HepG2 (cell line): ENCODE measurements at regions not wholly inside any gene's neighbourhood (a gene's known extent, or its start where the extent isn't known, plus 50 kb on each side); places are given as distances from the start of the nearest gene placed in this dataset.

ENCODE experiments used
- ATAC-seq: fragments of 200-7000 bp; cut with Tn5 transposase; 3 replicates; pipeline ENCODE4 v1.9.1; 2020; ENCODE audit warnings: mild to moderate bottlenecking, moderate library complexity
- BruUV-seq: library from RNA; stranded (reverse); fragments of 400-500 nt; replicated peaks from 2 replicates; lab custom pipeline; 2021; lab: Mats Ljungman, UMichigan
- CTCF ChIA-PET: fragments of 300-600 bp; formaldehyde crosslinking; extraction: SDS; loops from one replicate; lab custom pipeline; 2021; ENCODE audit warnings: low total read pairs, inconsistent platforms, low intra/inter-chr PET ratio; lab: Yijun Ruan, JAX
- POLR2A ChIA-PET: fragments of 350-600 bp; sonication (Branson Sonifier 250); formaldehyde crosslinking; loops from one replicate; lab custom pipeline; 2020; ENCODE audit warnings: antibody characterized with exemption, inconsistent platforms; lab: Yijun Ruan, JAX
- DNase-seq: peaks from one replicate; pipeline ENCODE4 v3.0.0-alpha.2; 2015; ENCODE audit warnings: low spot score
- FAIRE-seq: peaks from 3 replicates; lab custom pipeline; 2011; peaks lifted over from hg19 to GRCh38; lab: Jason Lieb, UNC
- H2AFZ ChIP-seq: one replicate; pipeline ENCODE4 v1.6.1; 2011; ENCODE audit warnings: low read length, inconsistent platforms
- H3K27ac ChIP-seq: fragments of 300-600 bp; 3 replicates; pipeline ENCODE4 v1.8.0; 2011; ENCODE audit warnings: mixed run types, mild to moderate bottlenecking, mixed read lengths, low read length, inconsistent platforms; ENCODE audit not compliant: insufficient read depth; ENCODE audit errors: extremely low read length
- H3K27me3 ChIP-seq, 2 experiments: fragments of 200-600 bp in 1 of 2; 2 replicates in 1 of 2; 3 replicates in 1 of 2; pipeline versions ENCODE4 v1.6.0 to v1.8.0; 2011; ENCODE audit warnings: low read length in 2 of 2, mild to moderate bottlenecking in 2 of 2, moderate library complexity in 2 of 2, inconsistent platforms in 1 of 2; ENCODE audit not compliant: insufficient read depth in 2 of 2, control insufficient read depth in 1 of 2
- H3K36me3 ChIP-seq, 2 experiments: fragments of 200-600 bp in 1 of 2; replicated peaks in 1 of 2; 2 replicates in 1 of 2; 3 replicates in 1 of 2; pipeline versions ENCODE4 v1.5.1 to v1.8.0; 2011; ENCODE audit warnings: low read length in 2 of 2, inconsistent platforms in 1 of 2; ENCODE audit not compliant: insufficient read depth in 2 of 2, control insufficient read depth in 1 of 2
- H3K4me1 ChIP-seq: 2 replicates; pipeline ENCODE4 v1.5.1; 2012; ENCODE audit warnings: low read length, inconsistent platforms; ENCODE audit not compliant: insufficient read depth
- H3K4me2 ChIP-seq: 2 replicates; pipeline ENCODE4 v1.6.0; 2011; ENCODE audit warnings: low read depth, low read length, inconsistent platforms
- H3K4me3 ChIP-seq, 3 experiments: fragments of 200-600 bp in 1 of 3; sonication (generic), shearing (Covaris generic) in 1 of 3; replicated peaks in 1 of 3; 2 replicates each; pipeline ENCODE4 v1.5.1; 2011 to 2016; ENCODE audit warnings: low read length in 3 of 3, inconsistent platforms in 2 of 3, low read depth in 2 of 3, mild to moderate bottlenecking in 2 of 3, control low read depth in 1 of 3, mixed read lengths in 1 of 3; ENCODE audit not compliant: insufficient read depth in 1 of 3
- H3K79me2 ChIP-seq: one replicate; pipeline ENCODE4 v1.6.1; 2011; ENCODE audit warnings: low read length, inconsistent platforms; ENCODE audit not compliant: insufficient read depth
- H3K9ac ChIP-seq: 2 replicates; pipeline ENCODE4 v1.6.0; 2011; ENCODE audit warnings: mild to moderate bottlenecking, low read depth, low read length, inconsistent platforms; ENCODE audit not compliant: insufficient read depth
- H3K9me3 ChIP-seq: 2 replicates; pipeline ENCODE4 v1.5.1; 2012; ENCODE audit warnings: mild to moderate bottlenecking, low read length
- H4K20me1 ChIP-seq: 2 replicates; pipeline ENCODE4 v1.6.0; 2011; ENCODE audit warnings: inconsistent platforms, mild to moderate bottlenecking, low read length, moderate library complexity; ENCODE audit not compliant: insufficient read depth
- AHDC1 ChIP-seq: sonication (generic); formaldehyde crosslinking; IDR thresholded peaks from 2 replicates; pipeline ENCODE4 v1.5.1; 2020; ENCODE audit warnings: mild to moderate bottlenecking, missing genetic modification reagents, borderline replicate concordance
- ATF6 ChIP-seq: sonication (generic); formaldehyde crosslinking; conservative IDR thresholded peaks from 2 replicates; pipeline ENCODE4 v1.4.0; 2020; ENCODE audit warnings: missing genetic modification reagents
- EZH2 ChIP-seq: conservative IDR thresholded peaks from 2 replicates; pipeline ENCODE4 v1.6.1; 2012; ENCODE audit warnings: mild to moderate bottlenecking, low read depth, low read length, moderate library complexity
- FOXP1 ChIP-seq, 2 experiments: fragments of 450-650 bp in 1 of 2; IDR thresholded peaks; 2 replicates each; pipeline ENCODE4 v1.6.1; 2017 to 2018; ENCODE audit warnings: antibody characterized with exemption in 1 of 2
- HDAC6 ChIP-seq: fragments of 200-600 bp; sonication (generic); IDR thresholded peaks from 2 replicates; pipeline ENCODE4 v1.7.0; 2017; ENCODE audit warnings: mild to moderate bottlenecking, antibody characterized with exemption, low read length, low read depth
- NPAS2 ChIP-seq: sonication (generic); formaldehyde crosslinking; IDR thresholded peaks from 2 replicates; pipeline ENCODE4 v1.8.0; 2022; ENCODE audit warnings: mild to moderate bottlenecking, missing genetic modification reagents, borderline replicate concordance
- RNF2 ChIP-seq: fragments of 450-650 bp; conservative IDR thresholded peaks from 2 replicates; pipeline ENCODE4 v1.6.1; 2016; ENCODE audit warnings: low read depth
- SRSF9 ChIP-seq: fragments of 200-400 bp; formaldehyde crosslinking; IDR thresholded peaks from 2 replicates; pipeline ENCODE4 v1.6.1; 2018; ENCODE audit warnings: borderline replicate concordance, mild to moderate bottlenecking, low read depth, low read length; ENCODE audit not compliant: insufficient read depth, poor library complexity, severe bottlenecking
- U2AF2 ChIP-seq: fragments of 200-400 bp; formaldehyde crosslinking; IDR thresholded peaks from 2 replicates; pipeline ENCODE4 v1.6.1; 2017; ENCODE audit warnings: low read depth, mild to moderate bottlenecking, low read length
- ZNF235 ChIP-seq: sonication (generic); formaldehyde crosslinking; IDR thresholded peaks from 2 replicates; pipeline ENCODE4 v1.8.1; 2023; ENCODE audit warnings: mild to moderate bottlenecking, missing genetic modification reagents, borderline replicate concordance
- ZNF30 ChIP-seq: sonication (generic); formaldehyde crosslinking; IDR thresholded peaks from 2 replicates; pipeline ENCODE4 v1.5.0; 2020; ENCODE audit warnings: mild to moderate bottlenecking, missing genetic modification reagents
- ZNF558 ChIP-seq: sonication (generic); formaldehyde crosslinking; IDR thresholded peaks from 2 replicates; pipeline ENCODE4 v1.9.0; 2022; ENCODE audit warnings: mild to moderate bottlenecking, missing genetic modification reagents, borderline replicate concordance
- ZNF572 ChIP-seq: sonication (generic); formaldehyde crosslinking; IDR thresholded peaks from 2 replicates; pipeline ENCODE4 v1.5.1; 2020; ENCODE audit warnings: mild to moderate bottlenecking, missing genetic modification reagents
- ZNF710 ChIP-seq: sonication (generic); formaldehyde crosslinking; IDR thresholded peaks from 2 replicates; pipeline ENCODE4 v1.5.0; 2020; ENCODE audit warnings: mild to moderate bottlenecking, missing genetic modification reagents, borderline replicate concordance
- ZNF75D ChIP-seq: sonication (generic); formaldehyde crosslinking; IDR thresholded peaks from 2 replicates; pipeline ENCODE4 v1.8.1; 2023; ENCODE audit warnings: missing genetic modification reagents, mild to moderate bottlenecking, borderline replicate concordance
- ZNF776 ChIP-seq: sonication (generic); formaldehyde crosslinking; IDR thresholded peaks from 2 replicates; pipeline ENCODE4 v1.4.0; 2020; ENCODE audit warnings: mild to moderate bottlenecking, missing genetic modification reagents
- ZSCAN9 ChIP-seq: IDR thresholded peaks from 2 replicates; pipeline ENCODE4 v1.6.1; 2016; ENCODE audit warnings: borderline replicate concordance
- WGBS: methylation state at CpG from one replicate; pipeline ENCODE4 v1.1.6; 2017; ENCODE audit warnings: low lambda C conversion rate; 5-methylcytosine and 5-hydroxymethylcytosine counted together
- in situ Hi-C: cut with HindIII; loops from 2 replicates; pipeline ENCODE4 v1.10.0; 2017; ENCODE audit warnings: low pct_unique_long_range_greater_than_20kb; ENCODE audit not compliant: extremely low pct_ligation_motif_present
- intact Hi-C: fragments of 100-400 bp; cut with micrococcal nuclease; formaldehyde crosslinking; loops from one replicate; pipeline ENCODE4 v1.10.0; 2022; ENCODE audit not compliant: unreplicated experiment

- Histone ChIP-seq H3K9me3 (peaks cover 63% of the 10 kb centered on the region), H3K4me2 (no peak overlapping the region), H3K9ac (no peak overlapping the region), H2AFZ (no peak overlapping the region), H3K27ac (no peak overlapping the region), H3K4me1 (no peaks in the 10 kb centered on the region), H3K36me3 (no peaks in the 10 kb centered on the region), H3K27me3 (no peaks in the 10 kb centered on the region), H3K79me2 (no peaks in the 10 kb centered on the region), H3K4me3 (no peak overlapping the region), H4K20me1 (no peaks in the 10 kb centered on the region)
- no peak for DNase-seq
- FAIRE-seq = no peak
- ChIA-PET CTCF (no interaction called here), POLR2A (no interaction called here)
- intact Hi-C loops = no loop called here
- ATAC-seq = no peak
- no TSS peak for BruUV-seq
- WGBS = 0% methylated on average over 1 of the region's 1 CpG
- in situ Hi-C loops = no loop called here
- TF ChIP-seq NPAS2 (CRISPR knock-in tag) = no peak
- TF ChIP-seq ZSCAN9 (CRISPR knock-in tag) = no peak
- no peak for TF ChIP-seq ZNF558 (CRISPR knock-in tag)
- no peak for TF ChIP-seq ZNF710 (CRISPR knock-in tag)
- no peak for TF ChIP-seq ATF6 (CRISPR knock-in tag)
- TF ChIP-seq ZNF235 (CRISPR knock-in tag) = no peak
- no peak for TF ChIP-seq U2AF2
- TF ChIP-seq SRSF9 = no peak
- no peak for TF ChIP-seq AHDC1 (CRISPR knock-in tag)
- no peak for TF ChIP-seq ZNF75D
- TF ChIP-seq RNF2 = no peak
- no peak for TF ChIP-seq ZNF776 (CRISPR knock-in tag)
- no peak for TF ChIP-seq FOXP1 (IDR thresholded peaks at IDR 0.05)
- TF ChIP-seq FOXP1 (CRISPR knock-in tag; IDR thresholded peaks at IDR 0.05) = no peak
- no peak for TF ChIP-seq ZNF572 (CRISPR knock-in tag)
- TF ChIP-seq EZH2 = no peak
- TF ChIP-seq HDAC6 = no peak
- no peak for TF ChIP-seq ZNF30 (CRISPR knock-in tag)
These were observed 559.5 kb downstream of the DMRTA1 start for GRCh38 chr9:23006127-23006526.
